WTC11 (cell line): ENCODE measurements at regions not wholly inside any gene's neighbourhood (a gene's known extent, or its start where the extent isn't known, plus 50 kb on each side); places are given as distances from the start of the nearest gene placed in this dataset.

Source experiments
- CREM ChIP-seq: sonication (generic); formaldehyde crosslinking; IDR thresholded peaks from 2 replicates; pipeline ENCODE4 v1.8.1; 2022; ENCODE audit warnings: mild to moderate bottlenecking, missing genetic modification reagents, moderate library complexity
- CTCF ChIP-seq: fragments of 200-600 bp; IDR thresholded peaks from 2 replicates; pipeline ENCODE4 v1.8.0; 2022; ENCODE audit warnings: antibody characterized with exemption
- E2F4 ChIP-seq: sonication (generic); formaldehyde crosslinking; IDR thresholded peaks from 2 replicates; pipeline ENCODE4 v1.8.1; 2022; ENCODE audit warnings: low read depth, mild to moderate bottlenecking, moderate library complexity, missing genetic modification reagents, borderline replicate concordance
- ELF4 ChIP-seq: sonication (generic); formaldehyde crosslinking; IDR thresholded peaks from 2 replicates; pipeline ENCODE4 v1.8.1; 2022; ENCODE audit warnings: low read depth, mild to moderate bottlenecking, moderate library complexity, missing genetic modification reagents
- ESRRA ChIP-seq: sonication (generic); formaldehyde crosslinking; IDR thresholded peaks from 2 replicates; pipeline ENCODE4 v1.8.1; 2022; ENCODE audit warnings: mild to moderate bottlenecking, missing genetic modification reagents, borderline replicate concordance
- FOXP4 ChIP-seq: sonication (generic); formaldehyde crosslinking; IDR thresholded peaks from 2 replicates; pipeline ENCODE4 v1.8.0; 2022; ENCODE audit warnings: mild to moderate bottlenecking, missing genetic modification reagents
- IRF2 ChIP-seq: sonication (generic); formaldehyde crosslinking; IDR thresholded peaks from 2 replicates; pipeline ENCODE4 v1.8.0; 2022; ENCODE audit warnings: low read depth, missing genetic modification reagents, borderline replicate concordance
- JUN ChIP-seq: sonication (generic); formaldehyde crosslinking; IDR thresholded peaks from 2 replicates; pipeline ENCODE4 v1.8.0; 2023; ENCODE audit warnings: mild to moderate bottlenecking, missing genetic modification reagents
- MAX ChIP-seq: sonication (generic); formaldehyde crosslinking; IDR thresholded peaks from 2 replicates; pipeline ENCODE4 v1.8.0; 2022; ENCODE audit warnings: mild to moderate bottlenecking, missing genetic modification reagents
- MYBL2 ChIP-seq: sonication (generic); formaldehyde crosslinking; IDR thresholded peaks from 2 replicates; pipeline ENCODE4 v1.8.1; 2023; ENCODE audit warnings: mild to moderate bottlenecking, moderate library complexity, missing genetic modification reagents
- SP1 ChIP-seq: sonication (generic); formaldehyde crosslinking; conservative IDR thresholded peaks from 2 replicates; pipeline ENCODE4 v1.8.1; 2022; ENCODE audit warnings: missing genetic modification reagents
- TCF7 ChIP-seq: sonication (generic); formaldehyde crosslinking; IDR thresholded peaks from 2 replicates; pipeline ENCODE4 v1.8.0; 2022; ENCODE audit warnings: mild to moderate bottlenecking, low read depth, missing genetic modification reagents, moderate library complexity
- USF1 ChIP-seq: sonication (generic); formaldehyde crosslinking; IDR thresholded peaks from 2 replicates; pipeline ENCODE4 v1.8.0; 2022; ENCODE audit warnings: mild to moderate bottlenecking, missing genetic modification reagents
- ZNF121 ChIP-seq: sonication (generic); formaldehyde crosslinking; IDR thresholded peaks from 2 replicates; pipeline ENCODE4 v1.8.0; 2023; ENCODE audit warnings: missing genetic modification reagents

GRCh38 chr22:44424359-44424682 is 73.7 kb downstream of the RTL6 start:
- TF ChIP-seq ESRRA (no peak), MYBL2 (CRISPR knock-in tag) (no peak), MAX (CRISPR knock-in tag) (no peak), TCF7 (CRISPR knock-in tag) (no peak), CTCF (no peak), CREM (CRISPR knock-in tag) (no peak), SP1 (CRISPR knock-in tag) (no peak), JUN (no peak), ZNF121 (CRISPR knock-in tag) (no peak), IRF2 (CRISPR knock-in tag) (no peak), FOXP4 (CRISPR knock-in tag) (no peak), ELF4 (CRISPR knock-in tag) (no peak), E2F4 (CRISPR knock-in tag) (no peak), USF1 (CRISPR knock-in tag) (no peak)
